GM12878 (cell line): ENCODE measurements at regions not wholly inside any gene's neighbourhood (a gene's known extent, or its start where the extent isn't known, plus 50 kb on each side); places are given as distances from the start of the nearest gene placed in this dataset.

Experiments
- ATAC-seq: fragments of 200-7000 bp; cut with Tn5 transposase; 3 replicates; pipeline ENCODE4 v1.9.1; 2020; ENCODE audit warnings: mild to moderate bottlenecking, moderate library complexity
- BruUV-seq: library from RNA; stranded (reverse); fragments of 400-500 nt; replicated peaks from 2 replicates; lab custom pipeline; 2021; lab: Mats Ljungman, UMichigan
- CTCF ChIA-PET: fragments of 300-600 bp; sonication (Branson Sonifier 250); formaldehyde crosslinking; extraction: SDS; loops from one replicate; lab custom pipeline; 2021; ENCODE audit warnings: inconsistent platforms; lab: Yijun Ruan, JAX
- POLR2A ChIA-PET: fragments of 350-600 bp; formaldehyde crosslinking; extraction: SDS; loops from one replicate; lab custom pipeline; 2021; ENCODE audit warnings: inconsistent platforms; lab: Charles Lee
- RAD21 ChIA-PET: fragments of 300-600 bp; sonication (Branson Sonifier 250); formaldehyde crosslinking; loops from one replicate; lab custom pipeline; 2023; ENCODE audit warnings: antibody characterized with exemption; ENCODE audit not compliant: unreplicated experiment; lab: Charles Lee
- SMC1A ChIA-PET: fragments of 300-600 bp; sonication (Branson Sonifier 250); formaldehyde crosslinking; loops from one replicate; lab custom pipeline; 2023; ENCODE audit not compliant: unreplicated experiment, uncharacterized antibody; lab: Charles Lee
- DNase-seq: peaks from one replicate; pipeline ENCODE4 v3.0.0-alpha.2; 2011; ENCODE audit warnings: low read depth, low spot score
- FAIRE-seq: peaks from 3 replicates; lab custom pipeline; 2011; peaks lifted over from hg19 to GRCh38; lab: Jason Lieb, UNC
- H2AFZ ChIP-seq: 2 replicates; pipeline ENCODE4 v1.6.0; 2011; ENCODE audit warnings: low read depth, low read length, control low read depth; ENCODE audit not compliant: control insufficient read depth
- H3K27ac ChIP-seq: 2 replicates; pipeline ENCODE4 v1.5.1; 2011; ENCODE audit warnings: control low read depth; ENCODE audit not compliant: control insufficient read depth, insufficient read depth
- H3K27me3 ChIP-seq, 2 experiments: replicated peaks in 1 of 2; 2 replicates each; pipeline versions ENCODE4 v1.6.0 to v1.6.1; 2011; ENCODE audit warnings: low read length in 1 of 2; ENCODE audit not compliant: control insufficient read depth in 2 of 2, insufficient read depth in 2 of 2
- H3K36me3 ChIP-seq, 2 experiments: 2 replicates each; pipeline ENCODE4 v1.5.1; 2011; ENCODE audit warnings: low read length in 1 of 2; ENCODE audit not compliant: control insufficient read depth in 2 of 2, insufficient read depth in 2 of 2
- H3K4me1 ChIP-seq: 2 replicates; pipeline ENCODE4 v1.6.1; 2011; ENCODE audit warnings: mild to moderate bottlenecking, low read length, moderate library complexity, mixed read lengths; ENCODE audit not compliant: control insufficient read depth, insufficient read depth
- H3K4me2 ChIP-seq: 2 replicates; pipeline ENCODE4 v1.6.0; 2011; ENCODE audit warnings: control low read depth; ENCODE audit not compliant: control insufficient read depth, insufficient read depth
- H3K4me3 ChIP-seq: fragments of 200-600 bp; sonication (generic); 2 replicates; pipeline ENCODE4 v1.5.1; 2016
- H3K79me2 ChIP-seq: 2 replicates; pipeline ENCODE4 v1.6.0; 2011; ENCODE audit warnings: low read length; ENCODE audit not compliant: control insufficient read depth, insufficient read depth
- H3K9ac ChIP-seq: 2 replicates; pipeline ENCODE4 v1.8.0; 2011; ENCODE audit warnings: low read length, control low read depth, mixed read lengths; ENCODE audit not compliant: control insufficient read depth, insufficient read depth
- H3K9me3 ChIP-seq: replicated peaks from 3 replicates; pipeline ENCODE4 v1.5.1; 2011; ENCODE audit warnings: mild to moderate bottlenecking, low read length; ENCODE audit not compliant: control insufficient read depth, insufficient read depth
- H4K20me1 ChIP-seq: 2 replicates; pipeline ENCODE4 v1.6.0; 2011; ENCODE audit not compliant: control insufficient read depth, insufficient read depth
- EGR1 ChIP-seq, 2 experiments: IDR thresholded peaks; 1 replicate in 1 of 2; 2 replicates in 1 of 2; pipeline ENCODE4 v1.6.1; 2011 to 2012; ENCODE audit warnings: low read depth in 2 of 2, low read length in 2 of 2, borderline replicate concordance in 1 of 2, mild to moderate bottlenecking in 1 of 2, moderate library complexity in 1 of 2
- FOS ChIP-seq: IDR thresholded peaks from 3 replicates; pipeline ENCODE4 v1.6.1; 2011; ENCODE audit warnings: borderline replicate concordance; ENCODE audit not compliant: insufficient read length; ENCODE audit errors: extremely low read depth
- JUNB ChIP-seq: IDR thresholded peaks from 2 replicates; pipeline ENCODE4 v1.6.1; 2016; ENCODE audit warnings: antibody characterized with exemption, mild to moderate bottlenecking
- SREBF2 ChIP-seq: IDR thresholded peaks from 2 replicates; pipeline ENCODE4 v1.6.1; 2012; ENCODE audit warnings: mild to moderate bottlenecking, low read length
- ZBTB33 ChIP-seq: fragments of 450-650 bp; IDR thresholded peaks from 2 replicates; pipeline ENCODE4 v1.6.1; 2017; ENCODE audit warnings: mild to moderate bottlenecking
- ZNF217 ChIP-seq: fragments of 450-650 bp; IDR thresholded peaks from 2 replicates; pipeline ENCODE4 v1.6.1; 2017; ENCODE audit warnings: antibody characterized with exemption, mild to moderate bottlenecking
- ZSCAN29 ChIP-seq: fragments of 450-650 bp; IDR thresholded peaks from 2 replicates; pipeline ENCODE4 v1.6.1; 2017; ENCODE audit warnings: mild to moderate bottlenecking, moderate library complexity
- WGBS: methylation state at CpG from one replicate; pipeline ENCODE4 v1.1.6; 2016; ENCODE audit warnings: low lambda C conversion rate; ENCODE audit not compliant: insufficient replicate concordance, insufficient coverage; ENCODE audit errors: missing lambda C conversion rate; 5-methylcytosine and 5-hydroxymethylcytosine counted together
- in situ Hi-C: fragments of 300-500 bp; cut with MboI; formaldehyde crosslinking; loops from 9 replicates; pipeline ENCODE4 v1.14.3; 2018; ENCODE audit warnings: mixed read lengths
- intact Hi-C: fragments of 100-400 bp; cut with micrococcal nuclease; formaldehyde crosslinking; loops from one replicate; pipeline ENCODE4 v1.14.2; 2022; ENCODE audit not compliant: unreplicated experiment

GRCh38 chr13:110044551-110045111, 258.2 kb upstream of the IRS2 start:
- RAD21 ChIA-PET = no interaction called here
- WGBS = 61% methylated on average over 15 of the region's 15 CpGs
- Histone ChIP-seq H3K9ac (no peak overlapping the region), H3K9me3 (no peaks in the 10 kb centered on the region), H3K4me3 (no peak overlapping the region), H3K36me3 (no peaks in the 10 kb centered on the region), H3K27ac (no peak overlapping the region), H3K27me3 (no peaks in the 10 kb centered on the region), H4K20me1 (no peaks in the 10 kb centered on the region), H3K4me2 (no peak overlapping the region), H3K4me1 (no peaks in the 10 kb centered on the region), H2AFZ (no peak overlapping the region), H3K79me2 (no peaks in the 10 kb centered on the region)
- SMC1A ChIA-PET = no interaction called here
- in situ Hi-C loops (no loop called here), intact Hi-C loops (no loop called here)
- TF ChIP-seq ZNF217 (no peak), SREBF2 (no peak), EGR1 (IDR thresholded peaks at IDR 0.05; ENCODE audit: borderline replicate concordance in 1 of 2, low read depth in 2 of 2, low read length in 2 of 2) (no peak), JUNB (no peak), FOS (no peak), ZBTB33 (no peak), ZSCAN29 (no peak)
- BruUV-seq = no TSS peak
- DNase-seq (no peak), FAIRE-seq (no peak), ATAC-seq (no peak)
- CTCF ChIA-PET = no interaction called here
- POLR2A ChIA-PET = no interaction called here
